ENCODE measurements at regions not wholly inside any gene's neighbourhood (a gene's known extent, or its start where the extent isn't known, plus 50 kb on each side); places are given as distances from the start of the nearest gene placed in this dataset.

DNA sequence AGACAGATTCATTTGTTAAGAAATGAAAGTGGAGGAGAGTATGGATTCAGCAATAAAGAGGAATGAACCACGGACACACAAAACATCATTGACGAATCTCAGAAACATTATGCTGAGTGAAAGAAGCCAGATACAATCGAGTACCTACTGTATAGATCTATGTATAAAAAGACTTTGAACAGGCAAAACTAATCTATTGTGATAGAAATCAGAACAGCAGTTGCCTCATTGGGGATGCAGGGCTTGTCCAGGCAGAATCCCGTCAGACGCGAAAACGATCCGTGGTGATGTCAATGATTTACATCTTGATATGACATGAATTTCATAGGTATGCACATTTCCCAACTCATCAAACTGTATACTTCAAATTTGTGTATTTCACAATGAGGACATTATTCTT, 265.2 kb downstream of the CBLN4 start:
- H3K27me3 ChIP-seq: no peaks in the 10 kb centered on the region
- DNase-seq (ENCODE audit: extremely low spot score): no peak
- intact Hi-C loops (cut with DNase I): no loop called here
- 88% methylated on average over 8 of the region's 8 CpGs for WGBS
- no peaks in the 10 kb centered on the region for H3K36me3 ChIP-seq
- no peak overlapping the region for H3K4me3 ChIP-seq
- H3K27ac ChIP-seq (replicated peaks in 1 of 4): no peak overlapping the region
- H3K4me1 ChIP-seq: no peaks in the 10 kb centered on the region
- no peak for TF ChIP-seq EP300 (IDR thresholded peaks at IDR 0.05)
- TF ChIP-seq POLR2A (IDR thresholded peaks at IDR 0.05; ENCODE audit: low read depth): no peak
- no peak for TF ChIP-seq POLR2AphosphoS5 (IDR thresholded peaks at IDR 0.05)
- TF ChIP-seq, protein P1, sequence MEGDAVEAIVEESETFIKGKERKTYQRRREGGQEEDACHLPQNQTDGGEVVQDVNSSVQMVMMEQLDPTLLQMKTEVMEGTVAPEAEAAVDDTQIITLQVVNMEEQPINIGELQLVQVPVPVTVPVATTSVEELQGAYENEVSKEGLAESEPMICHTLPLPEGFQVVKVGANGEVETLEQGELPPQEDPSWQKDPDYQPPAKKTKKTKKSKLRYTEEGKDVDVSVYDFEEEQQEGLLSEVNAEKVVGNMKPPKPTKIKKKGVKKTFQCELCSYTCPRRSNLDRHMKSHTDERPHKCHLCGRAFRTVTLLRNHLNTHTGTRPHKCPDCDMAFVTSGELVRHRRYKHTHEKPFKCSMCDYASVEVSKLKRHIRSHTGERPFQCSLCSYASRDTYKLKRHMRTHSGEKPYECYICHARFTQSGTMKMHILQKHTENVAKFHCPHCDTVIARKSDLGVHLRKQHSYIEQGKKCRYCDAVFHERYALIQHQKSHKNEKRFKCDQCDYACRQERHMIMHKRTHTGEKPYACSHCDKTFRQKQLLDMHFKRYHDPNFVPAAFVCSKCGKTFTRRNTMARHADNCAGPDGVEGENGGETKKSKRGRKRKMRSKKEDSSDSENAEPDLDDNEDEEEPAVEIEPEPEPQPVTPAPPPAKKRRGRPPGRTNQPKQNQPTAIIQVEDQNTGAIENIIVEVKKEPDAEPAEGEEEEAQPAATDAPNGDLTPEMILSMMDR (IDR thresholded peaks at IDR 0.05): no peak
- no peaks in the 10 kb centered on the region for H3K9me3 ChIP-seq

DNA sequence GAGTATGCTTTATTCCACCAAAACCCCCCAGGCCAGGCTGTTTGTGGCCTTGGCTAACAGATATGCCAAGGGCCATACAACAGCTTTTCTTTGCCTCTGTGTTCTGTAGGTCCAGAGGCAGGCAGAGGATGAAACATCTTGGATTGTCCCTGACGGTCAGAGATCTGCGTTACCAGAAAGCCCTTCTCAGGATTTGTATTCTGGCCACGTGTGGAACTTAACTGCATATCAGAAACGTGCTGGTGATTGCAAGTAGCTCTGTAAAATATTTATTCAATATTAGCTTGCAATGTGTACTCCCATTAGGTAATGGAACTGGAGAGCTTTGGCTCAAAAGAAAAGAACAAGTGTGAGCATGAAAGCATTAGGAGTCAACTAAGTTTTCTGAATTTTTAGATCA, 275.0 kb downstream of the CBLN4 start:
- Histone ChIP-seq H3K27ac (replicated peaks in 1 of 4) (no peak overlapping the region), H3K4me1 (no peaks in the 10 kb centered on the region), H3K9me3 (no peaks in the 10 kb centered on the region), H3K4me3 (no peak overlapping the region), H3K36me3 (no peaks in the 10 kb centered on the region), H3K27me3 (no peaks in the 10 kb centered on the region)
- 85% methylated on average over 4 of the region's 4 CpGs for WGBS
- intact Hi-C loops (cut with DNase I): no loop called here
- TF ChIP-seq POLR2A (IDR thresholded peaks at IDR 0.05; ENCODE audit: low read depth): no peak
- TF ChIP-seq, protein P1 (IDR thresholded peaks at IDR 0.05): no peak
- DNase-seq (ENCODE audit: extremely low spot score): no peak

DNA sequence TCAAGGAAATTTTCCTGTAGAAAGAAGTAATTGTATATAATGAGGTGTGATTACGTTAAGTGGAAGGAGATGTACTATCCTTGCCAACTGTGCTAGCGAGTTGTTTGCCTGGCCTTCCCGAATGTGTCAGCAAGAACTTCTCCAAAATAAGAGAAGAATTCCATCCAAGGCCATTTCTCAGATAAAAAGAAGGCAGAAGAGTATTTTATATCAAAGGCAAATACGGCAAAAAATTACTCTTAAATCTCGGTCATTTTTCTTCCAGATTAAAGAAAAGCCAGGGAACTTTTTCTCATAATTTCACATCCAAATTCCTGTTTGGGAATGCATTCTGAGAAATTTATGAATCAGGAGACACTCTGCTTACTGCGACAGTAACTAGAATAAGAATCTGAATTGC, 290.6 kb downstream of the CBLN4 start:
- Histone ChIP-seq H3K27me3 (no peaks in the 10 kb centered on the region), H3K9me3 (no peaks in the 10 kb centered on the region), H3K27ac (replicated peaks in 1 of 4) (no peak overlapping the region), H3K36me3 (no peaks in the 10 kb centered on the region), H3K4me3 (no peak overlapping the region), H3K4me1 (no peaks in the 10 kb centered on the region)
- no peak for TF ChIP-seq EP300 (IDR thresholded peaks at IDR 0.05)
- TF ChIP-seq, protein P1 (IDR thresholded peaks at IDR 0.05): no peak
- TF ChIP-seq POLR2AphosphoS5 (IDR thresholded peaks at IDR 0.05): no peak
- no peak for TF ChIP-seq POLR2A (IDR thresholded peaks at IDR 0.05; ENCODE audit: low read depth)
- DNase-seq (ENCODE audit: extremely low spot score): no peak
- WGBS: 67% methylated on average over 6 of the region's 6 CpGs
- intact Hi-C loops (cut with DNase I): no loop called here

DNA sequence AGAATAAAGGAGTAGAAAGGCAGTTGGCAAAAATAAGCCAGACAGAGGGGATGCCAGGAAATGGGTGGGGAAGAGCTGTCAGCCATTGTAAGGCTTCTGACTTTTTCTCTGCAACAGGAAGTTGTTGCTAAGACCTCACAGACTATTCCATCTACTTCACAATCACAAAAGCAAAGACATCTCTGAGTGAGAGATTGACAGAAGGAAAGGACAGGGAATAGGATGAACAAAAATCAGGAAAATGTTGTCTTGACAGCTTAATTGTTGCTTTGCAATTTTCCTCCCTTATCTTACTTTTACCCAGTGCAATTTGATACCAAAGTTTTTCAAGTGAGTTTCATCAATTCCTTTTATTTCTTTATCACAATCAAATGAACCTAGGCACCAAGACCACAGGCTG, 291.2 kb downstream of the CBLN4 start:
- no peak overlapping the region for H3K4me3 ChIP-seq
- no peaks in the 10 kb centered on the region for H3K27me3 ChIP-seq
- no peaks in the 10 kb centered on the region for H3K9me3 ChIP-seq
- no peaks in the 10 kb centered on the region for H3K4me1 ChIP-seq
- no peak for TF ChIP-seq POLR2A (IDR thresholded peaks at IDR 0.05; ENCODE audit: low read depth)
- no peak for TF ChIP-seq EP300 (IDR thresholded peaks at IDR 0.05)
- no peak for TF ChIP-seq POLR2AphosphoS5 (IDR thresholded peaks at IDR 0.05)
- TF ChIP-seq, protein P1 (IDR thresholded peaks at IDR 0.05): no peak
- no peak for DNase-seq (ENCODE audit: extremely low spot score)
- H3K36me3 ChIP-seq: no peaks in the 10 kb centered on the region
- no peak overlapping the region for H3K27ac ChIP-seq (replicated peaks in 1 of 4)
- intact Hi-C loops (cut with DNase I): no loop called here

DNA sequence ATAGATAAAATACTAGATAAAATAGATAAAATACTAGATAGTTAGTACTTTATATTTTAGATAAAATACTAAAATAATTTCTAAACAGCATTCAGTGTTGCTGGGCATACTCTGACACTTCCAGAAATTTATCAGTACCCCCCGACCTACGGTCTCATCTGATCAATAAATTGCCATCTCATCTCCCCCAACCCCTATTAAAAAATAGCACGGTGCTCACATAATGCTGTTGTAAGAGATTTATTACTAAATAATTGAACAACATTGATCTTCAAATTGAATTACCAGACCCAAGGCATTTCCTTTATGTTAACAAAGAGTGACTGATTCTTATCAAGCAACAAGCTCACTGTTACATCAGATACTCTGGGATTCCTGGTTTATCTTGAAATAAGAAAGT, 300.9 kb downstream of the CBLN4 start:
- Histone ChIP-seq H3K27ac (replicated peaks in 1 of 4) (no peak overlapping the region), H3K4me3 (no peak overlapping the region), H3K36me3 (no peaks in the 10 kb centered on the region), H3K27me3 (no peaks in the 10 kb centered on the region), H3K9me3 (no peaks in the 10 kb centered on the region), H3K4me1 (no peaks in the 10 kb centered on the region)
- TF ChIP-seq EP300 (IDR thresholded peaks at IDR 0.05) (no peak), POLR2A (IDR thresholded peaks at IDR 0.05; ENCODE audit: low read depth) (no peak), POLR2AphosphoS5 (IDR thresholded peaks at IDR 0.05) (no peak)
- TF ChIP-seq, protein P1 (IDR thresholded peaks at IDR 0.05): no peak
- WGBS: 62% methylated on average over 3 of the region's 3 CpGs
- intact Hi-C loops (cut with DNase I): no loop called here
- no peak for DNase-seq (ENCODE audit: extremely low spot score)

All from esophagus muscularis mucosa (tissue), 4 donors.